Activated naive CD4-positive, alpha-beta T cell treated with anti-CD3 and anti-CD28 coated beads, Interleukin-2, amount 50 U/mL, for 24 hours (primary cell): ENCODE measurements at regions not wholly inside any gene's neighbourhood (a gene's known extent, or its start where the extent isn't known, plus 50 kb on each side); places are given as distances from the start of the nearest gene placed in this dataset.
"Not testable (repeated sequence)": the region's sequence is repeated elsewhere in the genome, so short reads cannot be mapped to it uniquely, and the experiment has no call there.

Experiments used
- H3K27ac Mint-ChIP-seq: one replicate; pipeline ENCODE4 v1.8.0; 2021; ENCODE audit warnings: mild to moderate bottlenecking, mixed read lengths
- H3K27me3 Mint-ChIP-seq: one replicate; pipeline ENCODE4 v1.8.0; 2021; ENCODE audit warnings: mixed read lengths
- H3K36me3 Mint-ChIP-seq: one replicate; pipeline ENCODE4 v1.8.0; 2021; ENCODE audit warnings: mixed read lengths
- H3K4me1 Mint-ChIP-seq: one replicate; pipeline ENCODE4 v1.8.0; 2021; ENCODE audit warnings: mixed read lengths
- H3K4me3 Mint-ChIP-seq: one replicate; pipeline ENCODE4 v1.8.0; 2021; ENCODE audit warnings: mild to moderate bottlenecking, mixed read lengths
- H3K9me3 Mint-ChIP-seq: one replicate; pipeline ENCODE4 v1.8.0; 2021; ENCODE audit warnings: mixed read lengths

- H3K27me3 Mint-ChIP-seq = no peaks in the 10 kb centered on the region
- no peaks in the 10 kb centered on the region for H3K9me3 Mint-ChIP-seq
- no peaks in the 10 kb centered on the region for H3K36me3 Mint-ChIP-seq
- no peak overlapping the region for H3K27ac Mint-ChIP-seq
- no peaks in the 10 kb centered on the region for H3K4me1 Mint-ChIP-seq
- H3K4me3 Mint-ChIP-seq = no peak overlapping the region
These were observed 799.1 kb upstream of the SPRY2 start for GRCh38 chr13:81139987-81140386.

GRCh38 chr13:81138353-81138980 lies 797.5 kb upstream of the SPRY2 start:
- Mint-ChIP-seq H3K27ac (no peak overlapping the region), H3K36me3 (no peaks in the 10 kb centered on the region), H3K4me1 (no peaks in the 10 kb centered on the region), H3K27me3 (no peaks in the 10 kb centered on the region), H3K9me3 (no peaks in the 10 kb centered on the region), H3K4me3 (no peak overlapping the region)

DNA sequence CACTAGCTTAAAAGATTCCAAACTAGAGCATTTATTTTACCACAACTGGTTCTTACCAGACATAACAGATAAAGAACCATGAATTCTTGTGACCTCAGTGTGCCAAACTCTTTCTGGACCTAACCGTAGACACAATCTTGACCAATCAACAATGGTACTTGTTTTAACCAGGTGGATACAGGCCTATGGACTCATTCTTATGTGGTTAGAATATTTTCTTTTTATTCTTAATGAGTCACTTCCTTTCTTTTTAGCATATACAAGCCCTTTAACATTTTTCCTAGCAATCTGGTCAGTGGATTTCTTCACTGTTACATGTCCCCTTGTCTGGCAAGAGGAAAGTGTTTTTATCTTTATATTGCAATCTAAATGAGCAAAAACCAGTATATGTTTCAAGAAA lies 792.1 kb upstream of the SPRY2 start:
- Mint-ChIP-seq H3K27ac (no peak overlapping the region), H3K27me3 (no peaks in the 10 kb centered on the region), H3K36me3 (no peaks in the 10 kb centered on the region), H3K9me3 (peaks cover 13% of the 10 kb centered on the region), H3K4me1 (no peaks in the 10 kb centered on the region), H3K4me3 (no peak overlapping the region)

DNA sequence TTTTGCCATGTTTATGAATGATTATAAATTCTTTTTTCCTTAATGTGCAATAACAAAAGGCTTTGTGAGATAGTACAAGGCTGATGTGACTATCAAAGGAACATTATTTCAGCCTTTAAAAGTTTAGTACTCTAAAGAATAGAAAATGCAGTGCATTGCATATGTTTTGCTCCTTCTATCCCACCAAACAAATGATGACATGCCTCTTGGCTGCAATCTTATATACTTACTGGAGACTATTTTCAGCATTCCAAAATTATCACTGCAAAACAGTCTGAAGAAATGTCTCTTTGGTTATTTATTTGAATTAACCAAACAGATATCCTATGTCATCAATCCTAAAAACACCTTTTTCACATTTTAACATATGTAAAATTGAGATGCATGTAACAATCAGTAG lies 776.5 kb upstream of the SPRY2 start:
- Mint-ChIP-seq H3K27me3 (no peaks in the 10 kb centered on the region), H3K4me3 (no peak overlapping the region), H3K4me1 (no peaks in the 10 kb centered on the region), H3K27ac (no peak overlapping the region), H3K36me3 (no peaks in the 10 kb centered on the region), H3K9me3 (peaks cover 14% of the 10 kb centered on the region)

- Mint-ChIP-seq H3K27me3 (no peaks in the 10 kb centered on the region), H3K36me3 (no peaks in the 10 kb centered on the region), H3K4me1 (no peaks in the 10 kb centered on the region), H3K27ac (no peak overlapping the region), H3K4me3 (no peak overlapping the region), H3K9me3 (peaks cover 19% of the 10 kb centered on the region)
These were observed 775.7 kb upstream of the SPRY2 start for GRCh38 chr13:81116461-81117282.

DNA sequence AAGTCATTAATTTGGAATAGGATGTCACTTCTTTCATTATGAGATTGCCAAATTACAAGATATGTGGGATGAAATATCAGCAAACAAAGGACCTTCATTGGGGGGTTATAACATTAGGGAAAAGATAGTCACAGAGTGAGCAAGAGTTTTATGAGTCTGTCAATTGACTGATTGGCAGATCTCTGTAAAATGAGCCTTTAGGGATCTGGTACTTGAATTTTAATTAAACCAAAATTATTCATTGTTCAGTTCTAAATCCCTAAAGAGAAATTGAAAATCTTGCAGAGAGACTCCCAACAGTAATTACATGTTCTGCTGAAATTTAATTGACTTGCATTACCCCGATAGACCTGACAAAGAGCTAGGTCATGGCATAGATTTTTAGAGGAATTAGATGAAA lies 768.1 kb upstream of the SPRY2 start:
- Mint-ChIP-seq H3K27ac (no peak overlapping the region), H3K9me3 (peaks cover 8% of the 10 kb centered on the region), H3K4me1 (no peaks in the 10 kb centered on the region), H3K4me3 (no peak overlapping the region), H3K36me3 (no peaks in the 10 kb centered on the region), H3K27me3 (no peaks in the 10 kb centered on the region)

DNA sequence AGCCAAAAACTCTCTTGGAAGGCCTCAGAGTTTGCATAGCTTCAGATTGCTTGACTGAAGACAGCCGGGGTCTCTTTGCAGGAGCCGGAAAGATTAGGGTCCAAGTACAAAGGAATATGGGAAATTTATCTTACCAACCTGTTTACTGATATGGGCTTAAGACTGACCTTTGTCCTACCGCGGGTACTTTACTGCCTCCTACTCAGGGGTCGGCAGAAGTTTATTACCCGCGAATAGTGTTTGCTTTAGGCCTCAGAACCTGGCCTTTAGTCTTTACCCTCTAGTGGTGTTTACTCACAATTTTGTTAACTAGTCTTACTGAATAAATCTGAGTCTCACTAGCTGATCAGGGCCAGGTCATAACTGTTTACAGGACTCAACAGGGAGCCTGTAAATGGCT lies 765.4 kb upstream of the SPRY2 start:
- H3K27me3 Mint-ChIP-seq = no peaks in the 10 kb centered on the region
- H3K36me3 Mint-ChIP-seq = no peaks in the 10 kb centered on the region
- H3K4me1 Mint-ChIP-seq = no peaks in the 10 kb centered on the region
- no peak overlapping the region for H3K4me3 Mint-ChIP-seq
- no peaks in the 10 kb centered on the region for H3K9me3 Mint-ChIP-seq
- no peak overlapping the region for H3K27ac Mint-ChIP-seq

DNA sequence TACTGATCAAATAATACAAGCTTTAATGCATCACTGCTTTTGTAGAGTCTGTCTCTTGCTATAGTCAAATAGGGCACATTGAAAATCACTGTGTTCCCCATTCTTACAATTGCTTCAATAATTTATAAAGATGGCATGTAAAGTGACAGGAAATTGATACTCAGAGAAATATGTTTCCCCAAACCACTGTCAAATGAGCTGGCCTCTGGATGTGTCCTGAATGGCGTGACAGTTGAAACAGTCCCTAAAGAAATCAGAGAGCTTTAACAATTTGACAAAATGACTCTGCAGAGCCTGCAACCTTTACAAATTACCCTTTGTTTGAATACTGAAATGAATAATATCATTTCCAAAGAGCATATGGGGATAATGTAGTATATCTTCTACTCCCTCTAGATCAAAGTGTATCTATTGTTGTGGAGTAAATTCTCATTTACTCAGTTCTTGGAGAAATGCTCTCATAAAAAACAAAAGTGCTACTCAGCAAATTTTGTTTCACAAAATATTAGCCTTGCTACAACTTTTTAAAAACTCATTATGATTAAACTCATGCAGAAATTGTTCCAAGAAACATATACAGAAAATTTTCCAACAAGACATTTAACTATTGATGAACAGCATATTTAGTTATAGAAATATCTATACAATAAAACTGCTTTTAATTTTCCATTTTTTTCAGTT lies 763.2 kb upstream of the SPRY2 start:
- Mint-ChIP-seq H3K9me3 (no peaks in the 10 kb centered on the region), H3K27ac (no peak overlapping the region), H3K4me3 (no peak overlapping the region), H3K27me3 (no peaks in the 10 kb centered on the region), H3K4me1 (no peaks in the 10 kb centered on the region), H3K36me3 (no peaks in the 10 kb centered on the region)

GRCh38 chr13:81102066-81102465 lies 761.1 kb upstream of the SPRY2 start:
- not testable (repeated sequence) for H3K4me3 Mint-ChIP-seq, H3K27ac Mint-ChIP-seq, H3K4me1 Mint-ChIP-seq, H3K36me3 Mint-ChIP-seq, H3K27me3 Mint-ChIP-seq, H3K9me3 Mint-ChIP-seq

GRCh38 chr13:81089371-81090157 lies 748.6 kb upstream of the SPRY2 start:
- no peak overlapping the region for H3K27ac Mint-ChIP-seq
- H3K27me3 Mint-ChIP-seq = no peaks in the 10 kb centered on the region
- no peaks in the 10 kb centered on the region for H3K4me1 Mint-ChIP-seq

DNA sequence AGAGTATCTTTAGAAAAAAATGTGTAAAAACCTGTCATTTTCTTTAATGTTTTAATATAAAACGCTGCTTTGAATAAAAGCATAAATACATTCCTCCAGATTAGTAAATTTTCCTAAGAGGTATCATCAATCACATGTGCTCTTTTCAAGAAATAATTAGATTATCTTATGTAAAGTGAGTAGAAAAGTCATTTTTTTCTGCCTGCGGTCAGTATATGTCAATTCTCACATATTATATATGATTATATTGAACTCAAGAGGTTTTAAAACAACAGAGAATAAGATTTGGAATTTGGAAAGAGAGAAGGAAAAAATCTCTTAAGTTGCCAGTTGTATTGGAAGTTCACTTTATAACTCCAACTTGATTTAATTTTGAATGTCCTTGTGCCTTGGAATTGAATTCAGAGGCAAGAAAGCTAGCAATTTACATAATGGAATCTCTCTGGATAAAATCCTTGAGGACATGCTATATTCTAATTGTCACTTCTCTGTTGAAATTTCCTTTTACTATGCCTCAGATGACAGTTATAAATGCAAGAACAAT lies 740.1 kb upstream of the SPRY2 start:
- Mint-ChIP-seq H3K9me3 (no peaks in the 10 kb centered on the region), H3K4me3 (no peak overlapping the region), H3K27ac (no peak overlapping the region), H3K4me1 (no peaks in the 10 kb centered on the region), H3K27me3 (no peaks in the 10 kb centered on the region), H3K36me3 (no peaks in the 10 kb centered on the region)

More at GRCh38 chr13:81089371-81090157, 748.6 kb upstream of the SPRY2 start:
- Mint-ChIP-seq H3K9me3 (peaks cover 4% of the 10 kb centered on the region), H3K4me3 (no peak overlapping the region), H3K36me3 (no peaks in the 10 kb centered on the region)

DNA sequence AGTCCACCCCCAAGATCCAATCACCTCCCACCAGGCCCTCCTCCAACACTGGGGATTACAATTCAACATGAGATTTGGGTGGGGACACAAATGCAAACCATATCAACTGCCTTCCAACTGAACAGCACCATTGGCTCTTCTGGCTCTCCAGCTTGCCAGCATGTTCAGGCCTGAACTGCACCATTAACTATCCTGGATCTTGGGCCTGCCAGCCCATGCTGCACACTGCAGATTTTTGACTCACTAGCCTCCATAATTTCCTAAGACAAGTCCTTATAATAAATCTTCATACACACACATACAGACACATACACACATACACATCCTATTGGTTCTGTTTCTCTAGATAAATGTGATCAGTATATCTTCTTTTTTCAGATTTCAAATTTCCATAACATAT lies 737.1 kb upstream of the SPRY2 start:
- Mint-ChIP-seq H3K27me3 (no peaks in the 10 kb centered on the region), H3K9me3 (no peaks in the 10 kb centered on the region), H3K4me3 (no peak overlapping the region), H3K4me1 (no peaks in the 10 kb centered on the region), H3K36me3 (no peaks in the 10 kb centered on the region), H3K27ac (no peak overlapping the region)

DNA sequence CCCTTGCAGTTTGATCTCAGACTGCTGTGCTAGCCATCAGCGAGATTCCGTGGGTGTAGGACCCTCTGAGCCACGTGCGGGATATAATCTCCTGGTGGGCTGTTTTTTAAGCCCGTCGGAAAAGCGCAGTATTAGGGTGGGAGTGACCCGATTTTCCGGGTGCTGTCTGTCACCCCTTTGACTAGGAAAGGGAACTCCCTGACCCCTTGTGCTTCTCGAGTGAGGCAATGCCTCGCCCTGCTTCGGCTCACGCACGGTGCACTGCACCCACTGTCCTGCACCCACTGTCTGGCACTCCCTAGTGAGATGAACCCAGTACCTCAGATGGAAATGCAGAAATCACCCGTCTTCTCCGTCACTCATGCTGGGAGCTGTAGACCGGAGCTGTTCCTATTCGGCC lies 728.9 kb upstream of the SPRY2 start:
- H3K27ac Mint-ChIP-seq, H3K9me3 Mint-ChIP-seq, H3K27me3 Mint-ChIP-seq: not testable (repeated sequence)

DNA sequence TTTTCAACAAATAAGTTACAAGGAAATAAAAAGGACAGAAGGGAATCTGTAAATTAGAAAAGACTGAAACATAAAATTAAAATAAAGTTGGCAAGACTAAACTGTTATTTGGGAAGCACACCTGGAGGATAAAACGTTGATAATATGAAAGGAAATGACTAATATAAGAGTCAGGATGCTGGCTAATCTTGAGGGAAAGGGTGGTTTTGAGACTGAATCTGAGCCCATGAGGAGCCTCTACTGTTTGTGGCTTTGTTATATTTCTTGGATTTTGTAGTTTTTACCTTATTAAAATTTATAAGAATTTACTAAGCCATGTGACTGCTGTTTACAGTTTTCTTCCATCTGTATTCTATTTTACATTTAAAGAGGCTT lies 718.0 kb upstream of the SPRY2 start:
- Mint-ChIP-seq H3K27me3 (no peaks in the 10 kb centered on the region), H3K9me3 (no peaks in the 10 kb centered on the region), H3K4me3 (no peak overlapping the region), H3K27ac (no peak overlapping the region), H3K36me3 (no peaks in the 10 kb centered on the region), H3K4me1 (no peaks in the 10 kb centered on the region)

More for the DNA sequence above, 728.9 kb upstream of the SPRY2 start:
- not testable (repeated sequence) for H3K4me3 Mint-ChIP-seq, H3K36me3 Mint-ChIP-seq, H3K4me1 Mint-ChIP-seq

- Mint-ChIP-seq H3K27me3 (no peaks in the 10 kb centered on the region), H3K4me3 (no peak overlapping the region), H3K9me3 (no peaks in the 10 kb centered on the region), H3K36me3 (no peaks in the 10 kb centered on the region), H3K4me1 (no peaks in the 10 kb centered on the region), H3K27ac (no peak overlapping the region)
These were observed 717.4 kb upstream of the SPRY2 start for GRCh38 chr13:81058211-81058915.
